HG03354 (cell line): ENCODE measurements at regions not wholly inside any gene's neighbourhood (a gene's known extent, or its start where the extent isn't known, plus 50 kb on each side); places are given as distances from the start of the nearest gene placed in this dataset.
"Not testable (repeated sequence)": the region's sequence is repeated elsewhere in the genome, so short reads cannot be mapped to it uniquely, and the experiment has no call there.

Source experiments
- ATAC-seq: cut with Tn5 transposase; IDR thresholded peaks from one replicate; pipeline ENCODE4 v1.9.1; 2021; ENCODE audit warnings: mild to moderate bottlenecking; ENCODE audit not compliant: unreplicated experiment, poor library complexity, severe bottlenecking

DNA sequence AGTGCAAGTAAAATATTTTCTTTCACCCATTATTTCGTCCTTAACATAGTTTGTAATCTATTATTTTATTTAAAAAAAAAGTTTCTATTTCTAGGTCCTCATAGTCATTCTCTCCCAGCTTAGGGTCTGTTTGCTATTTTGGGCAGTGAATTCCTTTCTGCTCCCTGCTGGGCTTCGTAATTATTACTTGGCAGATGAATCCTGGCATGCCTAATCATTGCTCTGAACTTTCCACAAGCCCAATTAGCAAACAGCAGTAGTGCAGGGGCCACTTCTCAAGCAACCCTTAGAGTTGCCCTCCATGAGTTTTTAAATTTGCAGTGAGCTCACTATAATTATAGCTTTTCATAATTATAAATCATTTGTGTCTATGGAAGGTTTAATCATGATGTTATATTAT is 1378.3 kb upstream of the SEL1L start:
- no peak for ATAC-seq

DNA sequence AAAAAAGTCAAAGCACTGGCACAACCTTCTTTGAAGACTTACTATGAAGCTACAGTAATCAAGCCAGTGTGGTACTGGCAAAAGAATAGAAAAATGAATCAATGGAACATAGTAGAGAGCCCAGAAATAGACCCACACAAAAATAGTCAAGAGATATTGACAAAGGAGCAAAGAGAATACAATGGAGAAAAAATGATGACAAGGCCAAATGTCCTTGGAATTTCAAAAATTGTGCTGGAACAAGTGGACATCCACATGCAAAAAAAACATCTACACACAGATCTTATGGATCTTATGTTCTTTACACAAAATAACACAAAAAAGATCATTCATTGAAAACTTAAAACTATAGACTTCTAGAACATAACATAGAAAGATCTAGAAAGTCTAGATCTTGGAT is 1379.7 kb upstream of the SEL1L start:
- no peak for ATAC-seq

DNA sequence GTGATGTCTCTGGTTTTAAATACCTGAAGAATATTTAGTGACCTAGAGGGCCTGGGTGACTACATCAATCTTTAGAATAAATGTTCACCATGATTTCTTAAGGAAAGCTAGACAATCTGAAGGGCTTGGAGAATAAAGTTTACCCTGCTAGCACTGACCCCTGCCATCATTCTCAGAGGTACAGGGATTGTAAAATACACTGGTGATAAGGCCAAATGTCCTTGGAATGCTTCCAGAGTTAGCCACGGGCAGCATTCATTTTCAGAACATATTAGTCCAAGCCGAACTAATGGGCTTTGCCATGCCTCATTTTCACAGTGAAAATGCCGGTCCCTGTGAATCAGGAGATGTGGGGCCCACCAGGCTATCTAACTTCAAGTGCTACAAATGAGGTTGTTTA is 1381.7 kb upstream of the SEL1L start:
- ATAC-seq, result no peak

- no peak for ATAC-seq
Measured at GRCh38 chr14:82935691-82936090, 1402.0 kb upstream of the SEL1L start.

- ATAC-seq, result no peak
Measured at GRCh38 chr14:82951171-82951570, 1417.5 kb upstream of the SEL1L start.

DNA sequence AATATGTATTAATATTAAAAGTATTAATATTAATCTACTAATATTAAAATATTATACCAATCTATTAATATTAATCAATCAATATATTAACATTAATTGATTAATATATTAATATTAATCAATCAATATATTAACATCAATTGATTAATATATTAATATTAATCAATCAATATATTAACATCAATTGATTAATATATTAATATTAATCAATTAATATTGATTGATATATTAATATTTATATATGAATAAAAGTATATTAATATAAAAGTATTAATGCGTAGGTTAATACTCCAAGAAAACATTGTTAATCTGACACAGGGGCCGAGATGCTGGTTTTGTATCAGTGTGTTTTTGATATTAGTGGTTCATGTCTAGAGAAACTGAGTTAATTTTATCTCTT is 1430.1 kb upstream of the SEL1L start:
- no peak for ATAC-seq

DNA sequence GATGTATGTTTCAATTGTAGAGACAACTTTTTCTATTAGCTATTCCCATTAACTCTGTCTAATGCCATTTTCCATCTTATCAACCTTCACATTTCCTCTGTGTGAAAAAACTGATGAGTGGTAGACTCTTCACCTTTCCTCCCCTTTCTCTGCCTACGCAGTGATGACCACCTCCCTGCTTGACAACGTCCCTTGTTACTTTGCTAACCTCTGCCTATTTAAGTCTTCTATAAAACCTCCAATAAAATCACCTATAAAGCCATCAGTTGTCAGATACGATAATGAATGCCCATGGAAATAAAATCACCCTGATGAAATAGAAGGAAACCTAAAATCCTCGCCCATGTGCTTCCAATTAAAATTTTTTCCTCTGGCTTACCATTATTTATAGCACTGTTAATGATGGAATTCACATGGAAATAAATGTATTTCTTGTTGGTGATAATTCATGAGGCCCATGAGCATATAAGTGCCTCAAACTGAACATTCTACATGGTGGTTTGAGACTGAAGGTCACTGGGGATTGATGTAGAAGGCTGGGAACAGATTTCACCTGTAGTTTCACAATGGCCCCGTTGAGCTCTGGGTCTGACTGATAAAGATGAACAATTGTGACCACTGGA is 1454.0 kb upstream of the SEL1L start:
- no peak for ATAC-seq

- ATAC-seq, result not testable (repeated sequence)
Measured at GRCh38 chr14:82994547-82994946, 1460.9 kb upstream of the SEL1L start.

GRCh38 chr14:82999802-83000201 is 1466.1 kb upstream of the SEL1L start:
- no peak for ATAC-seq

DNA sequence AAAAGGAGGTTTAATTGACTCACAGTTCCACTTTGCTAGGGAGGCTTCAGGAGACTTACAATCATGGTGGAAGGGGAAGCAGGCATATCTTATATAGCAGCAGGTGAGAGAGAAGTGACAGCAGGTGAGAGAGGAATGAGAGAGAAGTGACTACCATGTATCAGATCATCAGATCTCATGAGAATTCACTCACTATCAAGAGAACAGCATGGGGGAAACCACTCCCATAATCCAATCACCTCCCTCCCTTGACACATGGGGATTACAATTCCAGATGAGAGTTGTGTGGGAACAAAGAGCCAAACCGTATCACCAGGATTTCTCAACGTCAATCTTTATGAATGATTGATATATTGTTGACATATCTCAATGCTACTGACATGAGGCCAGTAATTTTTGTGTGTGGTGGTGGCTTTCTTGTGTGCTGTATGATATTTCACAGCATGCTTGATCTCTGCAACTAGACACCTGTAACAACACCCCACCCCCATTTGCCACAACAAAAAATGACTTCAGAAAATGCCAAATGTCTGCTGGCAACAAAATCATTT is 1470.9 kb upstream of the SEL1L start:
- ATAC-seq, result no peak

DNA sequence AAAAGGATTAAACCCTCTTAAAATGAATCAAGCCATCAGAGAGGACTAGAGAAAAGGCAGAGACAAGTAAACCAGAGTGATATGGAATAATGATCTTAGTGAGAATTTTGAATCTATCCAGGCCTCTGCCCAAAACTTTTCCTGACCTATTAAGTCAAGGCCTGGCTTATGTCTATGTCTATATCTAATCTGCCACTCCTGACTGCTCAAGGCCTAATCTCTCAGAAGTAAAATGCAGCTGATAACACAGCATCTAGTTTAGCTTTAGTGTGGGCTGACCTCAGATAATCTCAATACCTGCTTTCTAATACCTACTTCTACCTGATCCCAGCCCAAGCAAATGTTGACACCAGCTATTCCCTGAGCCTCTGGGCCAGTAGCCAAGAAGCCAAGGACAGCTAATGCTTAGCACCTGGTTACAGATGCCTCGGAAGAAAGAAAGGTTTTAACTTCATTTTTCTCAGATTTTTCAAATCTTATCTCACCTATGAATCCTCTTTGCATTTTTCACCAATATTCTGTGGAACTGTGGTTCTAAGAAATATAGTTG is 1472.5 kb upstream of the SEL1L start:
- ATAC-seq, result no peak

DNA sequence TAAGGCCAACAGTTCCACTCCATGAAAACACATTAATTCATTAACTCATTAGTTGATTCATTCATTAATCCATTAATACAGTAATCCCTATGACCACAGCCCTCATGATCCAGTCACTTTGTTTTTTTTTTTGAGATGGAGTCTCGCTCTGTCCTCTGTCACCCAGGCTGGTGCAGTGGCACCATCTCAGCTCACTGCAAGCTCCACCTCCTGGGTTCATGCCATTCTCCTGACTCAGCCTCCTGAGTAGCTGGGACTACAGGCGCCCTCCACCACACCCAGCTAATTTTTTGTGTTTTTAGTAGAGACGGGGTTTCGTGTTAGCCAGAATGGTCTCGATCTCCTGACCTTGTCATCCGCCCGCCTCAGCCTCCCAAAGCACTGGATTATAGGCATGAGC is 1473.4 kb upstream of the SEL1L start:
- not testable (repeated sequence) for ATAC-seq

- no peak for ATAC-seq
Measured at GRCh38 chr14:83007641-83008225, 1474.1 kb upstream of the SEL1L start.

GRCh38 chr14:83017296-83017695 is 1483.6 kb upstream of the SEL1L start:
- ATAC-seq, result no peak

DNA sequence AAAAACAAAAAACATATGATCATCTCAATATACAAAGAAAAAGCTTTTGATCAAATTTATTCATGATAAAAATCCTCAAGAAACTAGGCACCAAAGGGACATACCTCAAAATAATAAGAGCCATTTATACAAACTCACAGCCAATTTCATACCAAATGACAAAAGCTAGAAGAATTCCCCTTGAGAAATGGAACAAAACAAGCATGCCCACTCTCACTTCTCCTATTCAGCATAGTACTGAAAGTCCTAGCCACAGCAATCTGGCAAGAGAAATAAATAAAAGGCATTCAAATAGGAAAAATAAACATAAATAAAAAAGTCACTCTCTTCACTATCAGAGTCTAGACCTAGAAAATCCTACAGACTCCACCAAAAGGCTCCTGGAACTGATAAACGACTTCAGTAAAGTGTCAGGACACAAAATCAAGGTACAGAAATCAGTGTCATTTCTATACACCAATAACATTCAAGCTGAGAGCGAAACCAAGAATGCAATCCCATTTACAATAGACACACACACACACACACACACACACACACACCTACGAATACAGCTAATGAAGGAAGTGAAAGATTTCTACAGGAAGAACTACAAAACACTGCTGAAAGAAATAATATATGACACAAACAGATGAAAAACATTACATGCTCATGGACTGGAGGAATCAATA is 1486.2 kb upstream of the SEL1L start:
- ATAC-seq, result no peak

- no peak for ATAC-seq
Measured at GRCh38 chr14:83021323-83021722, 1487.7 kb upstream of the SEL1L start.

DNA sequence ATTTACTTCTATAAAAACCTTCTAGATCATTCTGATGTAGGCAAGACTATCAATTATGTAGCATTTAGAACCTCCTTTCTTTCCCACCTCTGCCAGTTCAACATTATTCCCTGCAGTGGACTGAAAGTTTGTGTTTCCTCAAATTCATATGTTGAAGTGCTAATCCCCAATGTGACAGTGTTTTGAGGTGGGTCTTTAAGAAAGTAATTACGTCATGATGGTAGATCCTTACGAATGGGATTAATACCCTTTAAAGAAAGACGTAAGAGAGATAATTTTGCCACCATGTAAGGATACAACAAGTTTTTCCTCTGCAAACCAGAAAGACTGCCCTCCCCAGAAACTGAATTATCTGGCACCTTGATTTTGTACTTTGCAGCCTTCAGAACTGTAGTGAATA is 1489.7 kb upstream of the SEL1L start:
- ATAC-seq, result no peak

DNA sequence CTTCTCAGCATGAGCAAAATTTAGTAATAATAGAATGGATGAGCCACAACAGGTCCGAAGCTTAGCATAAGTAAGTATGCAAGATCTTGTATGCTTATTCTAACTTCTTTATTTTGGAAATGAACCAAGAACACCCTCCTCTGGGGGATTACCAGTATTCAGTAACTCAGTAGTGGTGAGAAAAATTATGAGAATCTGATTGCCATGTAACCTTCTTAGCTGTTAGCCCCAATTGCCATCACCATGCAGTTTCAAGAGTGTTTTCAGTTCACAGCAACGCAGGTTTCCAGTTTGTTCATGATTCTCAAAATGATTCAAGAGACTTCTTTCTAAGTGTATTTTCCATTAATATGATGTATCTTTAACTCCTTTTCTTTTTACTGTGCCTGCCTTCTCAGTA is 1507.6 kb upstream of the SEL1L start:
- ATAC-seq, result no peak

DNA sequence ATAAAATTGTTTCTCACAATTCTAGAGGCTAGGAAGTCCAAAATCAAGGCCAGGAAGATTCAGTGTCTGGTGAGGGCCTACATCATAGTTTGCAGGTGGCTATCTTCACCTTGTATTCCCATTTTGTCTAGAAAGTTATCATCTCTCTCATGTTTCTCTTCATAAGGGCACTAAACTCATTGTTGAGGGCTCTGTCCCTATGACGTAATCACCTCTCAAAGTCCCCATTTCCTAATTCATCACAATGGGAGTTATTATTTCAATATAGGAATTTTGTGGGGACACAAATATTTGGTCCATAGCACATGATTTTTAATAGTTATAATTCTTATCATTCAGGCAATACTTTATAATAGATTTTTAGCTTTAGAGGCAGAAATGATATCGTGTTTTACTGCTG is 1509.2 kb upstream of the SEL1L start:
- ATAC-seq, result no peak

GRCh38 chr14:83044001-83044400 is 1510.3 kb upstream of the SEL1L start:
- no peak for ATAC-seq
